MM.1S (cell line): ENCODE measurements at regions not wholly inside any gene's neighbourhood (a gene's known extent, or its start where the extent isn't known, plus 50 kb on each side); places are given as distances from the start of the nearest gene placed in this dataset.

ENCODE experiments used
- DNase-seq: peaks from one replicate; pipeline ENCODE4 v3.0.0-alpha.2; 2015
- H2AFZ ChIP-seq: fragments of 300-600 bp; sonication (generic); 2 replicates; pipeline ENCODE4 v1.6.0; 2016; ENCODE audit warnings: antibody characterized with exemption, low read length
- H3F3A ChIP-seq: fragments of 300-600 bp; sonication (generic); 2 replicates; pipeline ENCODE4 v1.6.1; 2016; ENCODE audit warnings: mild to moderate bottlenecking, antibody characterized with exemption, low read length, moderate library complexity, mixed read lengths; ENCODE audit not compliant: insufficient read depth
- H3K27ac ChIP-seq: fragments of 300-600 bp; sonication (generic); 2 replicates; pipeline ENCODE4 v1.5.1; 2016; ENCODE audit warnings: mild to moderate bottlenecking, low read length
- H3K27me3 ChIP-seq: fragments of 300-600 bp; sonication (generic); replicated peaks from 2 replicates; pipeline ENCODE4 v1.6.0; 2016; ENCODE audit warnings: low read length; ENCODE audit not compliant: insufficient read depth
- H3K36me3 ChIP-seq: fragments of 300-600 bp; sonication (generic); replicated peaks from 2 replicates; pipeline ENCODE4 v1.6.1; 2016; ENCODE audit warnings: mild to moderate bottlenecking, low read length, mixed read lengths; ENCODE audit not compliant: insufficient read depth
- H3K4me1 ChIP-seq: fragments of 300-600 bp; sonication (generic); 2 replicates; pipeline ENCODE4 v1.6.1; 2016; ENCODE audit warnings: low read length, mixed read lengths
- H3K4me2 ChIP-seq: fragments of 300-600 bp; sonication (generic); 2 replicates; pipeline ENCODE4 v1.6.0; 2016; ENCODE audit warnings: low read depth, low read length
- H3K4me3 ChIP-seq: fragments of 300-600 bp; sonication (generic); 2 replicates; pipeline ENCODE4 v1.5.1; 2016; ENCODE audit warnings: low read length, mixed read lengths
- H3K79me2 ChIP-seq: fragments of 300-600 bp; sonication (generic); 2 replicates; pipeline ENCODE4 v1.6.1; 2016; ENCODE audit warnings: mixed run types, low read length, mixed read lengths
- H3K9ac ChIP-seq: fragments of 300-600 bp; sonication (generic); 2 replicates; pipeline ENCODE4 v1.6.1; 2016; ENCODE audit warnings: low read length, mixed read lengths
- H3K9me2 ChIP-seq: fragments of 300-600 bp; sonication (generic); replicated peaks from 2 replicates; pipeline ENCODE4 v1.6.1; 2016; ENCODE audit warnings: mild to moderate bottlenecking, low read length, mixed read lengths; ENCODE audit not compliant: insufficient read depth
- H3K9me3 ChIP-seq: fragments of 300-600 bp; sonication (generic); replicated peaks from 2 replicates; pipeline ENCODE4 v1.6.1; 2016; ENCODE audit warnings: mild to moderate bottlenecking, low read length, mixed read lengths; ENCODE audit not compliant: insufficient read depth
- H4K20me1 ChIP-seq: fragments of 300-600 bp; sonication (generic); 2 replicates; pipeline ENCODE4 v1.6.1; 2016; ENCODE audit warnings: mild to moderate bottlenecking, low read length, moderate library complexity, mixed read lengths; ENCODE audit not compliant: insufficient read depth
- EZH2 ChIP-seq: fragments of 300-600 bp; sonication (generic); optimal IDR thresholded peaks from 2 replicates; pipeline ENCODE3; 2017; ENCODE audit warnings: low read depth, mild to moderate bottlenecking, antibody characterized with exemption, low read length, mixed read lengths
- EZH2phosphoT487 ChIP-seq: fragments of 300-600 bp; sonication (generic); IDR thresholded peaks from 2 replicates; pipeline ENCODE4 v1.6.1; 2018; ENCODE audit warnings: antibody characterized with exemption, low read length
- TF ChIP-seq, protein P1 (sequence below): fragments of 300-600 bp; sonication (generic); IDR thresholded peaks from 2 replicates; pipeline ENCODE4 v1.5.1; 2016; ENCODE audit warnings: antibody characterized with exemption, low read length, mixed read lengths

DNA sequence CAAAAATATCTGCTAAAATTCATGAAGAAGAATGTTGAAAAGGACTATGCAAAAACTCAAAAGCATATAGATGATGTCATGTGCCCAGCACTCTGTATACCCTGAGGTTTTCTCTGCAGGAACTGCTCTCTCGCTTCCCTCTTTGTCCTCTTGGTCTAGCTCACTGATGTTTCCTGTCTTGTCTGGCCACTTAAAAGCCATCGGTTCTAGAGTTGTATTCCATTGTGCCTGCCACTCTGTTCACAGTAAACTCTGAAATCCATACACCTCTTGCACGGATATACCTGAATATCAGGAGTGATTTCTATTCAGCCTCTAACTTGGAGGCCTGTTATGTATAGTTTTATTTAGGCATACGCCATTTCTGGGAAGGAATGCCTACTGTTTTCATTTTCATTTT lies 101.0 kb upstream of the CNTNAP4 start:
- H3K9me2 ChIP-seq = no peaks in the 10 kb centered on the region
- H3K4me2 ChIP-seq = peak overlapping the region; percentile 48
- peak overlapping the region; percentile 45 for H2AFZ ChIP-seq
- no peaks in the 10 kb centered on the region for H3K79me2 ChIP-seq
- no peak overlapping the region for H3K27ac ChIP-seq
- no peaks in the 10 kb centered on the region for H3K27me3 ChIP-seq
- peak; percentile 32 for DNase-seq
- no peak for TF ChIP-seq EZH2
- TF ChIP-seq, protein P1, sequence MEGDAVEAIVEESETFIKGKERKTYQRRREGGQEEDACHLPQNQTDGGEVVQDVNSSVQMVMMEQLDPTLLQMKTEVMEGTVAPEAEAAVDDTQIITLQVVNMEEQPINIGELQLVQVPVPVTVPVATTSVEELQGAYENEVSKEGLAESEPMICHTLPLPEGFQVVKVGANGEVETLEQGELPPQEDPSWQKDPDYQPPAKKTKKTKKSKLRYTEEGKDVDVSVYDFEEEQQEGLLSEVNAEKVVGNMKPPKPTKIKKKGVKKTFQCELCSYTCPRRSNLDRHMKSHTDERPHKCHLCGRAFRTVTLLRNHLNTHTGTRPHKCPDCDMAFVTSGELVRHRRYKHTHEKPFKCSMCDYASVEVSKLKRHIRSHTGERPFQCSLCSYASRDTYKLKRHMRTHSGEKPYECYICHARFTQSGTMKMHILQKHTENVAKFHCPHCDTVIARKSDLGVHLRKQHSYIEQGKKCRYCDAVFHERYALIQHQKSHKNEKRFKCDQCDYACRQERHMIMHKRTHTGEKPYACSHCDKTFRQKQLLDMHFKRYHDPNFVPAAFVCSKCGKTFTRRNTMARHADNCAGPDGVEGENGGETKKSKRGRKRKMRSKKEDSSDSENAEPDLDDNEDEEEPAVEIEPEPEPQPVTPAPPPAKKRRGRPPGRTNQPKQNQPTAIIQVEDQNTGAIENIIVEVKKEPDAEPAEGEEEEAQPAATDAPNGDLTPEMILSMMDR = no peak
- TF ChIP-seq EZH2phosphoT487 = no peak
- H3K4me1 ChIP-seq = no peaks in the 10 kb centered on the region
- H3K9me3 ChIP-seq = no peaks in the 10 kb centered on the region
- no peaks in the 10 kb centered on the region for H4K20me1 ChIP-seq
- H3K9ac ChIP-seq = no peak overlapping the region
- no peaks in the 10 kb centered on the region for H3F3A ChIP-seq
- H3K36me3 ChIP-seq = no peaks in the 10 kb centered on the region
- peak overlapping the region; percentile 43; the same call in 1 of the 2 replicates for H3K4me3 ChIP-seq

DNA sequence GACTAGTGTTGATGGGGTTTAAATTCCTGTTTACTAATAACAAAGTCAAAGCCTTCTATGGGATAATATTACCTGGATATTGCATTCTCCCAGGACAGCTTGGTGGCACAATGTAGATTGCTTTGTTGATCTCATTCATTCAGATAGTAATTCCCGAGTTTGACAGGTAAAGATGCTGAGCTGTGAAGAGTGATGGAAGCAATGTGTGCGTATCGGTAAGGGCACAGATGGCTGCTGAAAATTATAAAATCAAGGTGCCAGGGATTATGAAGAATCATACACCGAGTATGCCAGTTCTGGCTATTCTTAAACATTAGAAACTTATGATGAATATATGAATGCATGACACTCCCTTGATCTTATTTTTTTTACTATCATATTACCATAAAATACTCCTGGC lies 100.6 kb upstream of the CNTNAP4 start:
- Histone ChIP-seq H3K9ac (no peak overlapping the region), H3K27me3 (no peaks in the 10 kb centered on the region), H3K9me3 (no peaks in the 10 kb centered on the region), H3K9me2 (no peaks in the 10 kb centered on the region), H3F3A (no peaks in the 10 kb centered on the region), H2AFZ (peak overlapping the region; percentile 45), H3K36me3 (no peaks in the 10 kb centered on the region), H3K79me2 (no peaks in the 10 kb centered on the region), H3K4me3 (peak overlapping the region; percentile 43; the same call in 1 of the 2 replicates), H3K4me1 (no peaks in the 10 kb centered on the region), H3K27ac (no peak overlapping the region), H4K20me1 (no peaks in the 10 kb centered on the region), H3K4me2 (peak overlapping the region; percentile 48)
- TF ChIP-seq, protein P1 = no peak
- TF ChIP-seq EZH2 (no peak), EZH2phosphoT487 (no peak)
- DNase-seq = no peak

DNA sequence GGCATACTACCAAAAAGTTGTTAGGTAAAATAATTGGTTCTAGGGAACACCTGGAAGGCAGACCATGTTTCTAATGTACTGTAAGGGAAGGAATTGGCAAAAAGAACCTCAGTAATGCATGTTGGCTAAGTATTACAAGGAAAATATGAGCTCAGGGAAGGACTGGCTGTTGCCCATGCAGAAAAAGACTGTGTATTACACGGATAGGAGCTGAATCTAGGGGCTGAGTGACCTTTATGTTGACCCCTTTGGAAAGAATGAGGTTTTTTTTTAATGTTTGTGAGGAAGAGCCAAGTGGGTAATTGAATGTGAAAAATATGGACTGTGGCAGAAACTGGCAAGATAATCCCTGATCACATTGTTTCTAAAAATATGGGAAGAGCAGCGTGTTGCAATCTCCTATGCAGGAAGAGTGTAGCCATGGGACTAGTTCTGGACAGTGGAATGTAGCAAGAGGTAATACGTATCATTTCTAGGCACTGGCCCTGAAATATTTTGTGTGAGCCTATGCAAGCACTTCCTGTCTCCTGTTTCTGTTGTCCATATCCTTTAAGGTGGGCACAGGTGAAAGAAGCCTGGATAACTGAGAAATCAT lies 95.1 kb upstream of the CNTNAP4 start:
- Histone ChIP-seq H2AFZ (no peak overlapping the region), H3K27me3 (no peaks in the 10 kb centered on the region), H3K4me3 (no peak overlapping the region), H3K27ac (no peak overlapping the region), H3K79me2 (no peaks in the 10 kb centered on the region), H3K4me1 (no peaks in the 10 kb centered on the region), H3F3A (no peaks in the 10 kb centered on the region), H3K4me2 (no peak overlapping the region), H3K36me3 (no peaks in the 10 kb centered on the region), H3K9ac (no peak overlapping the region), H3K9me3 (no peaks in the 10 kb centered on the region), H3K9me2 (no peaks in the 10 kb centered on the region), H4K20me1 (no peaks in the 10 kb centered on the region)
- DNase-seq = no peak
- no peak for TF ChIP-seq EZH2
- TF ChIP-seq EZH2phosphoT487 = no peak
- TF ChIP-seq, protein P1 = no peak
